GM19452 (cell line): ENCODE measurements at regions not wholly inside any gene's neighbourhood (a gene's known extent, or its start where the extent isn't known, plus 50 kb on each side); places are given as distances from the start of the nearest gene placed in this dataset.
"Not testable (repeated sequence)": the region's sequence is repeated elsewhere in the genome, so short reads cannot be mapped to it uniquely, and the experiment has no call there.

Source experiments
- ATAC-seq: cut with Tn5 transposase; IDR thresholded peaks from one replicate; pipeline ENCODE4 v1.9.1; 2021; ENCODE audit not compliant: unreplicated experiment

GRCh38 chr1:116850436-116850835 is 59.3 kb upstream of the PTGFRN start:
- no peak for ATAC-seq

GRCh38 chr1:116851189-116851588 is 58.5 kb upstream of the PTGFRN start:
- ATAC-seq: not testable (repeated sequence)

- ATAC-seq: no peak
Observed at GRCh38 chr1:116851846-116852245, 57.9 kb upstream of the PTGFRN start.

GRCh38 chr1:116852367-116852766 is 57.3 kb upstream of the PTGFRN start:
- no peak for ATAC-seq

GRCh38 chr1:116852910-116853309 is 56.8 kb upstream of the PTGFRN start:
- ATAC-seq: no peak

GRCh38 chr1:116853680-116854402 is 55.9 kb upstream of the PTGFRN start:
- ATAC-seq: no peak

- no peak for ATAC-seq
Observed at GRCh38 chr1:116854403-116854690, 55.4 kb upstream of the PTGFRN start.

GRCh38 chr1:116854716-116855115 is 55.0 kb upstream of the PTGFRN start:
- ATAC-seq: no peak

GRCh38 chr1:116855191-116855619 is 54.5 kb upstream of the PTGFRN start:
- no peak for ATAC-seq

GRCh38 chr1:116855773-116856201 is 53.9 kb upstream of the PTGFRN start:
- no peak for ATAC-seq

GRCh38 chr1:116856312-116856711 is 53.4 kb upstream of the PTGFRN start:
- ATAC-seq: no peak

GRCh38 chr1:116857092-116857491 is 52.6 kb upstream of the PTGFRN start:
- no peak for ATAC-seq
